HG03135 (cell line): ENCODE measurements at regions not wholly inside any gene's neighbourhood (a gene's known extent, or its start where the extent isn't known, plus 50 kb on each side); places are given as distances from the start of the nearest gene placed in this dataset.

Source experiments
- ATAC-seq: cut with Tn5 transposase; IDR thresholded peaks from one replicate; pipeline ENCODE4 v1.9.1; 2021; ENCODE audit warnings: mild to moderate bottlenecking, moderate library complexity; ENCODE audit not compliant: unreplicated experiment

- ATAC-seq: no peak
Observed at GRCh38 chr2:204223544-204223943, 287.0 kb downstream of the ICOS start.

GRCh38 chr2:204225671-204226073 lies 289.1 kb downstream of the ICOS start:
- ATAC-seq: no peak

- no peak for ATAC-seq
Observed at GRCh38 chr2:204226305-204226880, 289.8 kb downstream of the ICOS start.

- ATAC-seq: no peak
Observed at GRCh38 chr2:204228169-204228886, 291.8 kb downstream of the ICOS start.

GRCh38 chr2:204234248-204234647 lies 297.7 kb downstream of the ICOS start:
- ATAC-seq: no peak

GRCh38 chr2:204234879-204235278 lies 298.3 kb downstream of the ICOS start:
- no peak for ATAC-seq

GRCh38 chr2:204237416-204237815 lies 300.9 kb downstream of the ICOS start:
- ATAC-seq: no peak

GRCh38 chr2:204239411-204240165 lies 303.0 kb downstream of the ICOS start:
- no peak for ATAC-seq

- no peak for ATAC-seq
Observed at GRCh38 chr2:204240961-204241360, 304.3 kb upstream of the PARD3B start.

GRCh38 chr2:204249437-204249836 lies 295.8 kb upstream of the PARD3B start:
- ATAC-seq: no peak

- no peak for ATAC-seq
Observed at GRCh38 chr2:204250692-204251091, 294.6 kb upstream of the PARD3B start.

GRCh38 chr2:204251158-204251997 lies 293.9 kb upstream of the PARD3B start:
- ATAC-seq: no peak

GRCh38 chr2:204251998-204252376 lies 293.3 kb upstream of the PARD3B start:
- no peak for ATAC-seq

GRCh38 chr2:204255071-204255470 lies 290.2 kb upstream of the PARD3B start:
- no peak for ATAC-seq

GRCh38 chr2:204255526-204255925 lies 289.7 kb upstream of the PARD3B start:
- no peak for ATAC-seq

GRCh38 chr2:204257781-204258180 lies 287.5 kb upstream of the PARD3B start:
- ATAC-seq: no peak

GRCh38 chr2:204258890-204259289 lies 286.4 kb upstream of the PARD3B start:
- no peak for ATAC-seq

- no peak for ATAC-seq
Observed at GRCh38 chr2:204260162-204260877, 285.0 kb upstream of the PARD3B start.

GRCh38 chr2:204260901-204261300 lies 284.4 kb upstream of the PARD3B start:
- ATAC-seq: no peak

GRCh38 chr2:204261846-204262245 lies 283.4 kb upstream of the PARD3B start:
- no peak for ATAC-seq
